ENCODE measurements at regions not wholly inside any gene's neighbourhood (a gene's known extent, or its start where the extent isn't known, plus 50 kb on each side); places are given as distances from the start of the nearest gene placed in this dataset.

DNA sequence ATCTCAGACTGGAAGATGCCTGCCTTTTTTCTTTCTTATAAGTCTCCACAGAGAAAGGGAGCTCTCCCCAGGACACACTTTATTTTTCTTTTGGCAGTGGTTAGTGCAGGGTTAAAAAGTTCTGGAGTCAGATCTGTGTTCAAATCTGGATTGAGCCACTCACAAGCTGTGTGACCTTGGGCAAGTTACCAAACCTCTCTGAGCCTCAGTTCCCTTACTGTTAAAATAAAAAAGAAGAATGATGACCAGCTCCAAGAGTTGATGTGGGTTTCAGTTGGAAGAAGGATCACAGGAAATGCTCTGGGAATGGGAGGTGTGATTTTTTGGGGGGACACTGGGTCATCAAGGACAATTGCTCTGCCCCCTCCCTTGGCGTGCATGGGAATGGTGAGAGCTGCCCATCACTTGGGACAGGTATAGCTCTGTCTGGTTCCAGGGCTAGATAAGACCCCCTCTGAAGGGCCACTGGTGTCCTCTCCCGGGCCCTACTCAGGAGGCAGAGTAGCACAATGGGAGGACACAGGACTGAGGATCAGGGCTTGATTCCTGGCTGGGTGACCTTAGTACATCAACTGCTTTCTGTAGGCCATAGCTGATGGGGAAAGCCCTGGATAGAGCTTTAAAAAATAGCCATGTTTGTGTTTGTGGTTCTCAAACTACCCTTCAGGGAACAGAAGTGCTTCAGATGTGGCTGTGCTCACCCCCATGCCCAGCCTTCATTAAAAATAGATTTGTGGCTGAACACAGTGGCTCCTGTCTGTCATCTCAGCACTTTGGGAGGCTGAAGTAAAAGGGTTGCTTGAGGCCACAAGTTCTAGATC lies 228.3 kb downstream of the MIAT start:
- no peak overlapping the region for H3K27ac ChIP-seq
- no peak for DNase-seq
- WGBS, 3 donors: 45 to 50% (median 46%) methylated on average over 2 of the region's 2 CpGs

DNA sequence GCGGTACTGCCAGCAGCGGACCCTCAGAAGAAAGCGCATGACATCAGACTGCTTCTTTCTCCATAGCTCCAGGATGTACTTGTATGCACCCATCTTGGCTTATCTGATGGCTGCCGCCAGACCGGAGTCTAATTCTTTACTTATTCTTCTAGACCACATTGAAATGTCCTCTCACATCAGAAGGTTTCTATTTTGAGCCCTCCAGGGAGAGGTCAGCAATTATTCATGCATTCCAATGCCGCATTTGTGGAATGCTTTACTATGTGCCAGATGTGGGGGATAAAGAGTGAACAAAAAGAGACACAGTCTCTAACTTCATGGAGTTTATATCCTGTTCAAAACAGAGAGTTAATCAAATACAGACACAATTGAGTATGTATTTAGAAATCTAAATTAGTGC lies 230.1 kb downstream of the MIAT start:
- intact Hi-C loops (cut with DNase I): no loop called here
- Histone ChIP-seq H3K27me3 (no peaks in the 10 kb centered on the region), H3K36me3 (no peaks in the 10 kb centered on the region), H3K27ac (no peak overlapping the region), H3K4me1 (ENCODE audit: insufficient read depth) (no peaks in the 10 kb centered on the region), H3K4me3 (no peak overlapping the region), H3K9me3 (no peaks in the 10 kb centered on the region)
- TF ChIP-seq EP300 (IDR thresholded peaks at IDR 0.05): no peak
- TF ChIP-seq POLR2A (IDR thresholded peaks at IDR 0.05): no peak
- TF ChIP-seq, protein P1, sequence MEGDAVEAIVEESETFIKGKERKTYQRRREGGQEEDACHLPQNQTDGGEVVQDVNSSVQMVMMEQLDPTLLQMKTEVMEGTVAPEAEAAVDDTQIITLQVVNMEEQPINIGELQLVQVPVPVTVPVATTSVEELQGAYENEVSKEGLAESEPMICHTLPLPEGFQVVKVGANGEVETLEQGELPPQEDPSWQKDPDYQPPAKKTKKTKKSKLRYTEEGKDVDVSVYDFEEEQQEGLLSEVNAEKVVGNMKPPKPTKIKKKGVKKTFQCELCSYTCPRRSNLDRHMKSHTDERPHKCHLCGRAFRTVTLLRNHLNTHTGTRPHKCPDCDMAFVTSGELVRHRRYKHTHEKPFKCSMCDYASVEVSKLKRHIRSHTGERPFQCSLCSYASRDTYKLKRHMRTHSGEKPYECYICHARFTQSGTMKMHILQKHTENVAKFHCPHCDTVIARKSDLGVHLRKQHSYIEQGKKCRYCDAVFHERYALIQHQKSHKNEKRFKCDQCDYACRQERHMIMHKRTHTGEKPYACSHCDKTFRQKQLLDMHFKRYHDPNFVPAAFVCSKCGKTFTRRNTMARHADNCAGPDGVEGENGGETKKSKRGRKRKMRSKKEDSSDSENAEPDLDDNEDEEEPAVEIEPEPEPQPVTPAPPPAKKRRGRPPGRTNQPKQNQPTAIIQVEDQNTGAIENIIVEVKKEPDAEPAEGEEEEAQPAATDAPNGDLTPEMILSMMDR (IDR thresholded peaks at IDR 0.05): no peak
- 43 to 48% (median 46%) methylated on average over 6 of the region's 6 CpGs for WGBS, 3 donors
- DNase-seq: no peak

More for the DNA sequence above, 228.3 kb downstream of the MIAT start:
- no peaks in the 10 kb centered on the region for H3K4me1 ChIP-seq (ENCODE audit: insufficient read depth)
- intact Hi-C loops (cut with DNase I): no loop called here
- no peaks in the 10 kb centered on the region for H3K27me3 ChIP-seq
- H3K9me3 ChIP-seq: no peaks in the 10 kb centered on the region
- H3K4me3 ChIP-seq: no peak overlapping the region
- no peaks in the 10 kb centered on the region for H3K36me3 ChIP-seq
- TF ChIP-seq EP300 (IDR thresholded peaks at IDR 0.05) (no peak), POLR2A (IDR thresholded peaks at IDR 0.05) (no peak)
- TF ChIP-seq, protein P1 (IDR thresholded peaks at IDR 0.05): no peak

DNA sequence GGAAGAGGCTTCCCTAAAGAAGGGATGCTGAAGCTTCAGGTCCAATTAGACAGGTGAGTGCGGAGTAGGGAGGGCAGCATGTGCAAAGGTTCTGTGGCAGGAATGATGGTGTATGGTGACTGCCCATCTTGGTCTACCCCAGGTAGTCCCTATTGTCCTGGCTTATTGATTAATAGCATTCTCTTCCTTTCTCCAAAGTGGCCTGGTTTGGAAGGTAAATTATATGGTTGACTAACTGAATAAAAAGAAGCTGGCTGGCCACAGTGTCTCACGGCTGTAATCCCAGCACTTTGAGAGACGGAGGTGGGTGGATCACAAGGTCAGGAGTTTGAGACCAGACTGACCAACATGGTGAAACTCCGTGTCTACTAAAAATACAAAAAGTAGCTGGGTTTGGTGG lies 230.5 kb downstream of the MIAT start:
- no peaks in the 10 kb centered on the region for H3K27me3 ChIP-seq
- WGBS, 3 donors: 62 to 74% (median 65%) methylated on average over 4 of the region's 4 CpGs
- H3K4me3 ChIP-seq: no peak overlapping the region
- H3K9me3 ChIP-seq: no peaks in the 10 kb centered on the region
- no peak overlapping the region for H3K27ac ChIP-seq
- no peak for DNase-seq
- TF ChIP-seq EP300 (IDR thresholded peaks at IDR 0.05): no peak
- TF ChIP-seq, protein P1 (IDR thresholded peaks at IDR 0.05): no peak
- no peak for TF ChIP-seq POLR2A (IDR thresholded peaks at IDR 0.05)
- H3K36me3 ChIP-seq: no peaks in the 10 kb centered on the region
- intact Hi-C loops (cut with DNase I): no loop called here
- no peaks in the 10 kb centered on the region for H3K4me1 ChIP-seq (ENCODE audit: insufficient read depth)

DNA sequence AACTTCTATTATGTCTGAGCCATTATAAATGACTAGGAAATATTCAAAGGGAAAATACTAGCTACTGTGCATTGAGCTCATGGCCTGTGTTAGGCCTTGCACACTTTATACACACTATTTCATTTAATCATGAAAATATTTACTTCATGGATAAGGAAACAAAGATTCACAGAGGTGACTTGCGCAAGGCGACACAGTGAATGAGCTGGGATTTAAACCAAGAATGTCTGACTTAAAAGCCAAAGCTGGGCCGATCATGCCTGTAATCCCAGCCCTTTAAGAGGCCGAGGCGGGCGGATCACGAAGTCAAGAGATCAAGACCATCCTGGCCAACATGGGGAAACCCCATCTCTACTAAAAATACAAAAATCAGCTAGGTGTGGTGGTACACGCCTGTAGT lies 231.5 kb downstream of the MIAT start:
- H3K4me1 ChIP-seq (ENCODE audit: insufficient read depth): no peaks in the 10 kb centered on the region
- H3K27me3 ChIP-seq: no peaks in the 10 kb centered on the region
- no peak for TF ChIP-seq POLR2A (IDR thresholded peaks at IDR 0.05)
- TF ChIP-seq EP300 (IDR thresholded peaks at IDR 0.05): no peak
- TF ChIP-seq, protein P1 (IDR thresholded peaks at IDR 0.05): no peak
- H3K27ac ChIP-seq: no peak overlapping the region
- WGBS, 3 donors: 94 to 96% (median 95%) methylated on average over 8 of the region's 8 CpGs
- no peak overlapping the region for H3K4me3 ChIP-seq
- intact Hi-C loops (cut with DNase I): no loop called here
- no peak for DNase-seq
- no peaks in the 10 kb centered on the region for H3K36me3 ChIP-seq
- no peaks in the 10 kb centered on the region for H3K9me3 ChIP-seq
